ENCODE measurements at regions not wholly inside any gene's neighbourhood (a gene's known extent, or its start where the extent isn't known, plus 50 kb on each side); places are given as distances from the start of the nearest gene placed in this dataset.

DNA sequence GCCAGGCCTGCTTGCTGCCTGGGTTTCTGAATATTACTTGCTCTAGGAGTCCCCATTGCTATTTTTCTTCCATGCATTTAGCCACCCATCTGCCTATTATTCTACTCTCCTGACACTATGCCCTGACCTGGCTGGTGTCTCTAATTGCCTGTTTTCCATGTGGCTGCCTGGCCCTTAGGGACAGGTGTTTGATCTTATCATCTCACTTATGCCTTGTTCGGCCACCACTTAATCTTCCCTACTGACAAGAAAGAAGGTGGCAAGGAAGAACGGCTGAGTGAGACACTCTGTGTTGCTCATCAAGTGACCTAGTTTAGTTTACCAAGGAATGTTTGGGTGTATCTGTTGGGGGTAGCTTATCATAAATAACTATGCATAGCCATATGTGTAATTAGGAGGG is 50.4 kb upstream of the RAPH1 start:
- H3K4me3 ChIP-seq (ENCODE audit: control insufficient read depth, low read depth, low read length) = no peak overlapping the region
- TF ChIP-seq CTCF (conservative IDR thresholded peaks at IDR 0.05; ENCODE audit: control insufficient read depth, insufficient read depth, low read depth, low read length) = no peak
- DNase-seq (ENCODE audit: low read depth) = no peak

GRCh38 chr2:203586206-203586605 is 51.1 kb upstream of the RAPH1 start:
- H3K4me3 ChIP-seq (ENCODE audit: control insufficient read depth, low read depth, low read length) = no peak overlapping the region
- DNase-seq (ENCODE audit: low read depth) = peak; percentile 18
- no peak for TF ChIP-seq CTCF (conservative IDR thresholded peaks at IDR 0.05; ENCODE audit: control insufficient read depth, insufficient read depth, low read depth, low read length)

DNA sequence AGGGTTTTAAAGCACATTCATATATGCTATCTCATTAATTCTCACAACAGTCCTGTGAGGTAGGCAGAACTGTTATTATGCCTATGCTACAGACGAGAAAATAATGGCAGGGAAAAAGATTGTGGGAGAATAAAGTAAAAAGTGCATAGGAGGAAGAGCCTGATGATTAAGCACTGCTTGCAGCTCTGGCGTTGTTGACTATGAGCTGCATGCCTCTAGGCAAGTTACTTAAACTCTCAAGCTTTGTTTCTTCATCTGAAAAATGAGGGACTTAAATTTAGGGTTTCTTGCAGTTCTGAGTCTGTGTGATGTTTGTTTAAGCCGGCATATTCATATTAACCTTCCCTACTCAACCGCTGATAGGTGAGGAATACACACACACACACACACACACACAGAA is 51.6 kb upstream of the RAPH1 start:
- no peak for TF ChIP-seq CTCF (conservative IDR thresholded peaks at IDR 0.05; ENCODE audit: control insufficient read depth, insufficient read depth, low read depth, low read length)
- DNase-seq (ENCODE audit: low read depth) = no peak
- no peak overlapping the region for H3K4me3 ChIP-seq (ENCODE audit: control insufficient read depth, low read depth, low read length)

- no peak for DNase-seq (ENCODE audit: low read depth)
- no peak for TF ChIP-seq CTCF (conservative IDR thresholded peaks at IDR 0.05; ENCODE audit: control insufficient read depth, insufficient read depth, low read depth, low read length)
- H3K4me3 ChIP-seq (ENCODE audit: control insufficient read depth, low read depth, low read length) = no peak overlapping the region
Observed at GRCh38 chr2:203590496-203590895, 55.4 kb upstream of the RAPH1 start.

GRCh38 chr2:203591642-203592041 is 56.5 kb upstream of the RAPH1 start:
- peak; percentile 23 for DNase-seq (ENCODE audit: low read depth)
- H3K4me3 ChIP-seq (ENCODE audit: control insufficient read depth, low read depth, low read length) = no peak overlapping the region
- TF ChIP-seq CTCF (conservative IDR thresholded peaks at IDR 0.05; ENCODE audit: control insufficient read depth, insufficient read depth, low read depth, low read length) = no peak

- H3K4me3 ChIP-seq (ENCODE audit: control insufficient read depth, low read depth, low read length) = no peak overlapping the region
- no peak for DNase-seq (ENCODE audit: low read depth)
- no peak for TF ChIP-seq CTCF (conservative IDR thresholded peaks at IDR 0.05; ENCODE audit: control insufficient read depth, insufficient read depth, low read depth, low read length)
Observed at GRCh38 chr2:203592470-203592869, 57.4 kb upstream of the RAPH1 start.

DNA sequence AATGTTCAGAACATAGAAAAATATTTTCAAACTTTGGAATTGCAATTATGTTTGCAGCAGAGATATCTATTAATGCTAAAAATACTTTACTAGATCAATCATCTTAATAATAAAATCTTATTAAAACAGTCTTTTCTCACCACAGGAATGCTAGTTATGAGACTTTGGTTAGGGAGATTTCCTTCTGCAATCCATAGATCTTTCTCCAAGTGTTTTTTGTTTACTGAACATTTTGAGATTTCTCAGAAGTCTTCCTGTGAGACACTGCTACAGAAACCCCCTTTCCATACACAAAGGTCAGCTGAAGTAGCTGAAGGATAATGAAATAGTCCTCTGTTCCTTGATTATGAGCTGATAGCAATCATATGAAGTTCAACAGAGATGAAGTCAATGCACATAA is 59.4 kb upstream of the RAPH1 start:
- peak; percentile 26 for DNase-seq (ENCODE audit: low read depth)
- TF ChIP-seq CTCF (conservative IDR thresholded peaks at IDR 0.05; ENCODE audit: control insufficient read depth, insufficient read depth, low read depth, low read length) = no peak
- no peak overlapping the region for H3K4me3 ChIP-seq (ENCODE audit: control insufficient read depth, low read depth, low read length)

Measured in fibroblast of mammary gland (primary cell).